IMR-90 (cell line): ENCODE measurements at regions not wholly inside any gene's neighbourhood (a gene's known extent, or its start where the extent isn't known, plus 50 kb on each side); places are given as distances from the start of the nearest gene placed in this dataset.

Source experiments
- ATAC-seq: fragments of 200-7000 bp; cut with Tn5 transposase; 2 replicates; pipeline ENCODE4 v1.9.1; 2020; ENCODE audit warnings: low read depth, mild to moderate bottlenecking, moderate library complexity
- BruUV-seq: library from RNA; stranded (reverse); fragments of 400-500 nt; replicated peaks from 2 replicates; lab custom pipeline; 2021; lab: Mats Ljungman, UMichigan
- CTCF ChIA-PET: fragments of 300-600 bp; formaldehyde crosslinking; extraction: SDS; loops from one replicate; lab custom pipeline; 2021; ENCODE audit warnings: antibody characterized with exemption; lab: Yijun Ruan, JAX
- POLR2A ChIA-PET: fragments of 300-600 bp; sonication (Branson Sonifier 250); formaldehyde crosslinking; loops from one replicate; lab custom pipeline; 2022; ENCODE audit warnings: antibody characterized with exemption; ENCODE audit not compliant: unreplicated experiment; lab: Charles Lee
- DNase-seq: peaks from one replicate; pipeline ENCODE4 v3.0.0; 2013
- H2AFZ ChIP-seq: replicated peaks from 2 replicates; pipeline ENCODE3; 2013; ENCODE audit warnings: low read length, mild to moderate bottlenecking; ENCODE audit not compliant: poor library complexity
- H2AK5ac ChIP-seq: 2 replicates; pipeline ENCODE4 v1.6.1; 2013; ENCODE audit warnings: low read depth, low read length, inconsistent platforms
- H2AK9ac ChIP-seq: replicated peaks from 2 replicates; pipeline ENCODE3; 2013; ENCODE audit warnings: mild to moderate bottlenecking, low read depth, low read length, moderate library complexity; ENCODE audit not compliant: poor library complexity
- H2BK120ac ChIP-seq: 2 replicates; pipeline ENCODE4 v1.6.1; 2013; ENCODE audit warnings: low read depth, low read length, inconsistent platforms
- H2BK15ac ChIP-seq: 3 replicates; pipeline ENCODE4 v1.6.1; 2013; ENCODE audit warnings: low read depth, low read length, inconsistent platforms
- H2BK20ac ChIP-seq: 2 replicates; pipeline ENCODE4 v1.6.1; 2013; ENCODE audit warnings: low read depth, mild to moderate bottlenecking, inconsistent platforms, low read length, moderate library complexity
- H2BK5ac ChIP-seq: 2 replicates; pipeline ENCODE4 v1.6.1; 2013; ENCODE audit warnings: mild to moderate bottlenecking, low read depth, low read length, inconsistent platforms; ENCODE audit not compliant: poor library complexity, severe bottlenecking
- H3K14ac ChIP-seq: replicated peaks from 2 replicates; pipeline ENCODE4 v1.6.1; 2013; ENCODE audit warnings: low read depth, low read length, inconsistent platforms
- H3K18ac ChIP-seq: 2 replicates; pipeline ENCODE4 v1.6.1; 2013; ENCODE audit warnings: low read depth, low read length, control low read depth
- H3K23ac ChIP-seq: 2 replicates; pipeline ENCODE4 v1.6.1; 2013; ENCODE audit warnings: low read depth, low read length, inconsistent platforms
- H3K27ac ChIP-seq: 2 replicates; pipeline ENCODE4 v1.5.1; 2013; ENCODE audit warnings: mild to moderate bottlenecking, control low read depth, low read length; ENCODE audit not compliant: insufficient read depth
- H3K27me3 ChIP-seq: 2 replicates; pipeline ENCODE4 v1.6.1; 2013; ENCODE audit warnings: low read length; ENCODE audit not compliant: control insufficient read depth, insufficient read depth
- H3K36me3 ChIP-seq: 2 replicates; pipeline ENCODE4 v1.6.1; 2013; ENCODE audit warnings: low read length, mixed read lengths; ENCODE audit not compliant: control insufficient read depth, insufficient read depth
- H3K4ac ChIP-seq: 2 replicates; pipeline ENCODE4 v1.6.1; 2013; ENCODE audit warnings: low read depth, low read length, inconsistent platforms
- H3K4me1 ChIP-seq: 2 replicates; pipeline ENCODE4 v1.6.1; 2013; ENCODE audit warnings: low read length, mixed read lengths; ENCODE audit not compliant: control insufficient read depth, insufficient read depth
- H3K4me2 ChIP-seq: 2 replicates; pipeline ENCODE4 v1.6.1; 2013; ENCODE audit warnings: low read depth, mild to moderate bottlenecking, control low read depth, low read length, moderate library complexity
- H3K4me3 ChIP-seq: 2 replicates; pipeline ENCODE4 v1.5.1; 2013; ENCODE audit warnings: low read depth, mild to moderate bottlenecking, control low read depth, low read length, moderate library complexity; ENCODE audit not compliant: insufficient read depth
- H3K56ac ChIP-seq: 2 replicates; pipeline ENCODE4 v1.6.1; 2013; ENCODE audit warnings: low read length, inconsistent platforms; ENCODE audit not compliant: insufficient read depth; ENCODE audit errors: extremely low read depth
- H3K79me1 ChIP-seq, 2 experiments: 2 replicates each; pipeline ENCODE4 v1.6.1; 2013; ENCODE audit warnings: low read length in 2 of 2, inconsistent platforms in 1 of 2, low read depth in 1 of 2
- H3K9ac ChIP-seq: 2 replicates; pipeline ENCODE4 v1.6.1; 2013; ENCODE audit warnings: low read depth, low read length, control low read depth
- H3K9me1 ChIP-seq: 2 replicates; pipeline ENCODE4 v1.6.1; 2013; ENCODE audit warnings: low read length, inconsistent platforms; ENCODE audit not compliant: insufficient read depth
- H3K9me3 ChIP-seq: 2 replicates; pipeline ENCODE4 v1.6.1; 2013; ENCODE audit warnings: low read length; ENCODE audit not compliant: control insufficient read depth, insufficient read depth
- H4K20me1 ChIP-seq: 2 replicates; pipeline ENCODE4 v1.6.1; 2013; ENCODE audit warnings: low read length, inconsistent platforms; ENCODE audit not compliant: insufficient read depth
- H4K5ac ChIP-seq: 2 replicates; pipeline ENCODE4 v1.6.1; 2013; ENCODE audit warnings: mild to moderate bottlenecking, low read depth, low read length, control low read depth
- H4K8ac ChIP-seq, 2 experiments: 2 replicates each; pipeline ENCODE4 v1.6.1; 2013; ENCODE audit warnings: low read depth in 2 of 2, low read length in 2 of 2, control low read depth in 1 of 2, inconsistent platforms in 1 of 2
- H4K91ac ChIP-seq: 2 replicates; pipeline ENCODE4 v1.6.1; 2013; ENCODE audit warnings: low read depth, low read length, inconsistent platforms; ENCODE audit not compliant: insufficient read depth
- BHLHE40 ChIP-seq: fragments of 150-350 bp; IDR thresholded peaks from 2 replicates; pipeline ENCODE4 v1.6.1; 2016; ENCODE audit warnings: mild to moderate bottlenecking, low read depth, low read length
- CEBPB ChIP-seq: IDR thresholded peaks from 2 replicates; pipeline ENCODE4 v1.6.1; 2012; ENCODE audit warnings: low read depth, low read length, improper control_type of control experiment
- CHD1 ChIP-seq: IDR thresholded peaks from 2 replicates; pipeline ENCODE4 v1.6.1; 2012; ENCODE audit warnings: low read depth, low read length, improper control_type of control experiment
- FOS ChIP-seq: fragments of 150-350 bp; IDR thresholded peaks from 2 replicates; pipeline ENCODE4 v1.6.1; 2016; ENCODE audit warnings: low read depth, low read length
- MAFK ChIP-seq: IDR thresholded peaks from 2 replicates; pipeline ENCODE4 v1.6.1; 2012; ENCODE audit warnings: low read depth, low read length, improper control_type of control experiment
- RCOR1 ChIP-seq: IDR thresholded peaks from 2 replicates; pipeline ENCODE4 v1.6.1; 2012; ENCODE audit warnings: mild to moderate bottlenecking, low read length, improper control_type of control experiment; ENCODE audit not compliant: insufficient replicate concordance
- WGBS, 2 experiments: methylation state at CpG; one replicate each; pipeline versions ENCODE4 v1.1.5 to v1.1.7; 2013; ENCODE audit warnings: missing lambda C conversion rate in 2 of 2; ENCODE audit not compliant: insufficient read length in 1 of 2; ENCODE audit errors: extremely low coverage in 2 of 2; 5-methylcytosine and 5-hydroxymethylcytosine counted together
- dilution Hi-C: fragments of 300-500 bp; cut with HindIII; formaldehyde crosslinking; loops from one replicate; pipeline ENCODE4 v1.14.3; 2018; ENCODE audit warnings: low sequenced_read_pairs; ENCODE audit not compliant: unreplicated experiment
- in situ Hi-C: fragments of 300-500 bp; cut with MboI; formaldehyde crosslinking; loops from 3 replicates; pipeline ENCODE4 v1.14.3; 2019; ENCODE audit warnings: low sequenced_read_pairs, inconsistent platforms, mixed read lengths
- intact Hi-C: fragments of 100-400 bp; cut with micrococcal nuclease; formaldehyde crosslinking; loops from 2 replicates; pipeline ENCODE4 v1.10.0; 2022
- TF ChIP-seq, protein P1 (sequence below): conservative IDR thresholded peaks from 2 replicates; pipeline ENCODE4 v1.5.1; 2012; ENCODE audit warnings: mild to moderate bottlenecking, low read depth, low read length, improper control_type of control experiment

DNA sequence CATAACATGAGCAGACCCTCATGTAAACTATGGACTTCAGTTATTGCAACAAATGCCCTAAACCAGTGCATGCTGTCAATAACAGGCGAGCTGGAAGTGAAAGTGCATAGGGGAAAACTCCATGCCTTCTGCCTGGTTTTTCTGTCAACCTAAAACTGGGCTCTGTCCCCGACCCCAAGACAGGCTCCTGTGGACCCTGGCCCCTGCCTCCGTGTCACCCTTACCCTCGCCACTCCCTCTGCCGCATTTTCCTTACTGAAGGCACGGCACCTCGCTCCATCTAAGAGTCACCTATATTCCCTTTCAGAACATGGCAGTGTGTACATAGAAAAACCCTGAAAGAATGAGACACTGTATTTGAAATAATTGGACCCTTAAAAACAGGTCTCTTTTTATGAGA lies 151.3 kb downstream of the SHANK2 start:
- Histone ChIP-seq H3K9me1 (peaks cover 5% of the 10 kb centered on the region; the same call in 1 of the 2 replicates), H3K4me3 (no peak overlapping the region), H3K4ac (no peak overlapping the region), H4K20me1 (peaks cover 6% of the 10 kb centered on the region; the same call in 1 of the 2 replicates), H3K14ac (no peak overlapping the region), H3K27ac (no peak overlapping the region), H2BK15ac (no peak overlapping the region), H2AK9ac (no peak overlapping the region), H2BK5ac (no peak overlapping the region), H3K56ac (no peak overlapping the region), H4K91ac (no peak overlapping the region), H3K4me2 (no peak overlapping the region), H4K8ac (no peak overlapping the region), H2AFZ (no peak overlapping the region), H3K27me3 (no peaks in the 10 kb centered on the region), H2BK20ac (no peak overlapping the region), H4K5ac (no peak overlapping the region), H3K18ac (no peak overlapping the region), H3K4me1 (no peaks in the 10 kb centered on the region), H3K79me1 (no peaks in the 10 kb centered on the region), H3K36me3 (peaks cover 6% of the 10 kb centered on the region), H3K9ac (no peak overlapping the region), H2AK5ac (no peak overlapping the region), H3K9me3 (no peaks in the 10 kb centered on the region), H2BK120ac (no peak overlapping the region), H3K23ac (no peak overlapping the region)
- dilution Hi-C loops = no loop called here
- intact Hi-C loops = no loop called here
- POLR2A ChIA-PET = no interaction called here
- TF ChIP-seq, protein P1, sequence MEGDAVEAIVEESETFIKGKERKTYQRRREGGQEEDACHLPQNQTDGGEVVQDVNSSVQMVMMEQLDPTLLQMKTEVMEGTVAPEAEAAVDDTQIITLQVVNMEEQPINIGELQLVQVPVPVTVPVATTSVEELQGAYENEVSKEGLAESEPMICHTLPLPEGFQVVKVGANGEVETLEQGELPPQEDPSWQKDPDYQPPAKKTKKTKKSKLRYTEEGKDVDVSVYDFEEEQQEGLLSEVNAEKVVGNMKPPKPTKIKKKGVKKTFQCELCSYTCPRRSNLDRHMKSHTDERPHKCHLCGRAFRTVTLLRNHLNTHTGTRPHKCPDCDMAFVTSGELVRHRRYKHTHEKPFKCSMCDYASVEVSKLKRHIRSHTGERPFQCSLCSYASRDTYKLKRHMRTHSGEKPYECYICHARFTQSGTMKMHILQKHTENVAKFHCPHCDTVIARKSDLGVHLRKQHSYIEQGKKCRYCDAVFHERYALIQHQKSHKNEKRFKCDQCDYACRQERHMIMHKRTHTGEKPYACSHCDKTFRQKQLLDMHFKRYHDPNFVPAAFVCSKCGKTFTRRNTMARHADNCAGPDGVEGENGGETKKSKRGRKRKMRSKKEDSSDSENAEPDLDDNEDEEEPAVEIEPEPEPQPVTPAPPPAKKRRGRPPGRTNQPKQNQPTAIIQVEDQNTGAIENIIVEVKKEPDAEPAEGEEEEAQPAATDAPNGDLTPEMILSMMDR = no peak
- TF ChIP-seq MAFK (no peak), RCOR1 (no peak), FOS (no peak), BHLHE40 (no peak), CEBPB (no peak), CHD1 (no peak)
- no peak for ATAC-seq
- no TSS peak for BruUV-seq
- CTCF ChIA-PET = no interaction called here
- in situ Hi-C loops = no loop called here
- no CpG with 5 or more reads among the region's 7 CpGs for WGBS, 2 experiments
- DNase-seq = no peak
